ENCODE measurements at regions not wholly inside any gene's neighbourhood (a gene's known extent, or its start where the extent isn't known, plus 50 kb on each side); places are given as distances from the start of the nearest gene placed in this dataset.

GRCh38 chr7:68820321-68820720, 778.0 kb upstream of the AUTS2 start:
- TF ChIP-seq CTCF (IDR thresholded peaks at IDR 0.05) (no peak), POLR2A (IDR thresholded peaks at IDR 0.05) (no peak), POLR2AphosphoS5 (IDR thresholded peaks at IDR 0.05) (no peak), EP300 (IDR thresholded peaks at IDR 0.05) (no peak)
